SU-DHL-6 (cell line): ENCODE measurements at regions not wholly inside any gene's neighbourhood (a gene's known extent, or its start where the extent isn't known, plus 50 kb on each side); places are given as distances from the start of the nearest gene placed in this dataset.
"Not testable (repeated sequence)": the region's sequence is repeated elsewhere in the genome, so short reads cannot be mapped to it uniquely, and the experiment has no call there.

ENCODE experiments used
- H2AFZ ChIP-seq: fragments of 200-600 bp; sonication (generic); 2 replicates; pipeline ENCODE4 v1.6.1; 2014; ENCODE audit warnings: low read depth, mild to moderate bottlenecking, moderate library complexity, mixed read lengths, antibody characterized with exemption, low read length; ENCODE audit not compliant: severe bottlenecking
- H3F3A ChIP-seq: fragments of 200-600 bp; shearing (Covaris generic); 2 replicates; pipeline ENCODE4 v1.6.0; 2016; ENCODE audit warnings: antibody characterized with exemption, mild to moderate bottlenecking; ENCODE audit not compliant: insufficient read depth
- H3K27ac ChIP-seq: fragments of 200-600 bp; sonication (generic); 2 replicates; pipeline ENCODE4 v1.5.1; 2016; ENCODE audit warnings: low read depth, mild to moderate bottlenecking, low read length, moderate library complexity, mixed read lengths
- H3K27me3 ChIP-seq: fragments of 200-600 bp; sonication (generic), shearing (Covaris generic); 2 replicates; pipeline ENCODE4 v1.6.0; 2014; ENCODE audit warnings: mild to moderate bottlenecking, low read length
- H3K36me3 ChIP-seq: fragments of 200-600 bp; sonication (generic); 2 replicates; pipeline ENCODE4 v1.6.1; 2014; ENCODE audit warnings: mild to moderate bottlenecking, low read length, mixed read lengths
- H3K4me2 ChIP-seq: fragments of 300-600, 200-600 bp; shearing (Covaris generic), sonication (generic); 2 replicates; pipeline ENCODE4 v1.6.0; 2014; ENCODE audit warnings: low read length, low read depth, mild to moderate bottlenecking; ENCODE audit not compliant: poor library complexity, severe bottlenecking
- H3K4me3 ChIP-seq: fragments of 200-600 bp; sonication (generic); 2 replicates; pipeline ENCODE4 v1.5.1; 2014; ENCODE audit warnings: antibody characterized with exemption, low read length, mild to moderate bottlenecking, mixed read lengths; ENCODE audit not compliant: insufficient read depth, poor library complexity, severe bottlenecking
- H3K79me2 ChIP-seq: fragments of 200-600 bp; sonication (generic); 2 replicates; pipeline ENCODE4 v1.6.1; 2014; ENCODE audit warnings: mild to moderate bottlenecking, low read length, moderate library complexity; ENCODE audit not compliant: insufficient read depth
- H3K9ac ChIP-seq: fragments of 200-600 bp; sonication (generic); 2 replicates; pipeline ENCODE4 v1.7.0; 2014; ENCODE audit warnings: mild to moderate bottlenecking, low read length
- H3K9me2 ChIP-seq: fragments of 200-600 bp; sonication (generic); replicated peaks from 2 replicates; pipeline ENCODE4 v1.6.1; 2014; ENCODE audit warnings: low read length; ENCODE audit not compliant: insufficient read depth
- H3K9me3 ChIP-seq: fragments of 200-600 bp; sonication (generic); 2 replicates; pipeline ENCODE4 v1.6.1; 2014; ENCODE audit warnings: low read length, mixed read lengths; ENCODE audit not compliant: insufficient read depth
- H4K20me1 ChIP-seq: fragments of 200-600 bp; sonication (generic); 2 replicates; pipeline ENCODE4 v1.6.1; 2014; ENCODE audit warnings: low read depth, mild to moderate bottlenecking, antibody characterized with exemption, low read length, moderate library complexity, mixed read lengths
- EZH2phosphoT487 ChIP-seq: fragments of 200-600 bp; sonication (generic), shearing (Covaris generic); conservative IDR thresholded peaks from 2 replicates; pipeline ENCODE4 v1.6.1; 2018; ENCODE audit warnings: mild to moderate bottlenecking, antibody characterized with exemption, low read length, moderate library complexity, mixed read lengths
- TF ChIP-seq, protein P1 (sequence below): fragments of 200-600 bp; sonication (generic); IDR thresholded peaks from one replicate; pipeline ENCODE4 v1.5.1; 2017; ENCODE audit warnings: antibody characterized with exemption, mild to moderate bottlenecking, low read length, moderate library complexity; ENCODE audit not compliant: insufficient read depth, poor library complexity, severe bottlenecking

DNA sequence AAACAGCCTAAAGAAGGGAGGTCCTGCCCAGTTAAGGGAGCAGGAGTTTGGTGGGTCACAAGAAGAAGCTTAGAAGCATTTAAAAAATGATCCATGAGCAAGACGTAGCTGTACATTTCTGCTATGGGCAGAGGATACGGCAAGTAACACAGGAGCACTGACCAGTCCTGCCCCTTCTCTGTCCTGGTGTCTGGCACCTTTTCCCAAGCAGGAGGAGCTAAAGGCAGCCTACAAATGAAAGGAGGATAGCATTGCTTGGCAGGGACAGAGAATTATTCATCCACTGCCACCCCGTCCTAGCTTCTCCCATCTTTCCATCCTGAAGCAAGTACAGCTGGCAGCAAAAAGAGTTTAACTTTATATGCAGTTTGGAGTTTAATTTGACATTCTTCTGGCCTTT is 1077.6 kb downstream of the TYW1 start:
- Histone ChIP-seq H3K27ac (no peak overlapping the region), H3K9ac (no peak overlapping the region), H3K36me3 (no peaks in the 10 kb centered on the region), H3K79me2 (no peaks in the 10 kb centered on the region), H3F3A (no peaks in the 10 kb centered on the region), H4K20me1 (no peaks in the 10 kb centered on the region), H3K27me3 (no peaks in the 10 kb centered on the region), H2AFZ (no peak overlapping the region), H3K9me3 (no peaks in the 10 kb centered on the region), H3K4me2 (no peak overlapping the region), H3K4me3 (no peak overlapping the region), H3K9me2 (no peaks in the 10 kb centered on the region)
- TF ChIP-seq EZH2phosphoT487: no peak
- TF ChIP-seq, protein P1, sequence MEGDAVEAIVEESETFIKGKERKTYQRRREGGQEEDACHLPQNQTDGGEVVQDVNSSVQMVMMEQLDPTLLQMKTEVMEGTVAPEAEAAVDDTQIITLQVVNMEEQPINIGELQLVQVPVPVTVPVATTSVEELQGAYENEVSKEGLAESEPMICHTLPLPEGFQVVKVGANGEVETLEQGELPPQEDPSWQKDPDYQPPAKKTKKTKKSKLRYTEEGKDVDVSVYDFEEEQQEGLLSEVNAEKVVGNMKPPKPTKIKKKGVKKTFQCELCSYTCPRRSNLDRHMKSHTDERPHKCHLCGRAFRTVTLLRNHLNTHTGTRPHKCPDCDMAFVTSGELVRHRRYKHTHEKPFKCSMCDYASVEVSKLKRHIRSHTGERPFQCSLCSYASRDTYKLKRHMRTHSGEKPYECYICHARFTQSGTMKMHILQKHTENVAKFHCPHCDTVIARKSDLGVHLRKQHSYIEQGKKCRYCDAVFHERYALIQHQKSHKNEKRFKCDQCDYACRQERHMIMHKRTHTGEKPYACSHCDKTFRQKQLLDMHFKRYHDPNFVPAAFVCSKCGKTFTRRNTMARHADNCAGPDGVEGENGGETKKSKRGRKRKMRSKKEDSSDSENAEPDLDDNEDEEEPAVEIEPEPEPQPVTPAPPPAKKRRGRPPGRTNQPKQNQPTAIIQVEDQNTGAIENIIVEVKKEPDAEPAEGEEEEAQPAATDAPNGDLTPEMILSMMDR: no peak

DNA sequence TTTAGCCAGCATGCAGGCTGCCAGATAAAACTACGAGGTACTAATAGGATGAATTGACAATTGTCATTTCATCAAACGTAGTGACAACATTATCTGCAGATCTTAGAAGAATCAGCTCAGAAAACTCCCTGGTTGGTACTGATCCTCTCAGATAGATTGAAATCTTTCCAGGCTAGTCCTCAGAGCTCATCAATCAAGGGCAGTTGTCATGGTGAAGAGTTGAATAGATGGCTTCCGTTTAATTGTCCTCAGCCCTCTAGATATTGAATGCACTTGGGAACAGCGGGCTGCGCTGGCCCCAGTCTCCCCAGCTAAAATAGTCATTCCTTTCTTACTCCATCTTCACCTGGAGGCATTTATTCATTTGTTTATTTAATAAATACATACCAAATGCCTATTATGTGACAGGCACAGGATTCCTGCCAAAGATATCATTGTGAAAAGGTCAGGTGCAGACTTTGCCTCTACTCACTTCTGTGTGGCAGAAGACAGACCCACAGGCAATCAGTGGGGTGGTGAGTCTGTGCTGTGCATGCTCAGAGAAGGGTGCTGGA is 1081.6 kb downstream of the TYW1 start:
- H3K4me3 ChIP-seq: no peak overlapping the region

DNA sequence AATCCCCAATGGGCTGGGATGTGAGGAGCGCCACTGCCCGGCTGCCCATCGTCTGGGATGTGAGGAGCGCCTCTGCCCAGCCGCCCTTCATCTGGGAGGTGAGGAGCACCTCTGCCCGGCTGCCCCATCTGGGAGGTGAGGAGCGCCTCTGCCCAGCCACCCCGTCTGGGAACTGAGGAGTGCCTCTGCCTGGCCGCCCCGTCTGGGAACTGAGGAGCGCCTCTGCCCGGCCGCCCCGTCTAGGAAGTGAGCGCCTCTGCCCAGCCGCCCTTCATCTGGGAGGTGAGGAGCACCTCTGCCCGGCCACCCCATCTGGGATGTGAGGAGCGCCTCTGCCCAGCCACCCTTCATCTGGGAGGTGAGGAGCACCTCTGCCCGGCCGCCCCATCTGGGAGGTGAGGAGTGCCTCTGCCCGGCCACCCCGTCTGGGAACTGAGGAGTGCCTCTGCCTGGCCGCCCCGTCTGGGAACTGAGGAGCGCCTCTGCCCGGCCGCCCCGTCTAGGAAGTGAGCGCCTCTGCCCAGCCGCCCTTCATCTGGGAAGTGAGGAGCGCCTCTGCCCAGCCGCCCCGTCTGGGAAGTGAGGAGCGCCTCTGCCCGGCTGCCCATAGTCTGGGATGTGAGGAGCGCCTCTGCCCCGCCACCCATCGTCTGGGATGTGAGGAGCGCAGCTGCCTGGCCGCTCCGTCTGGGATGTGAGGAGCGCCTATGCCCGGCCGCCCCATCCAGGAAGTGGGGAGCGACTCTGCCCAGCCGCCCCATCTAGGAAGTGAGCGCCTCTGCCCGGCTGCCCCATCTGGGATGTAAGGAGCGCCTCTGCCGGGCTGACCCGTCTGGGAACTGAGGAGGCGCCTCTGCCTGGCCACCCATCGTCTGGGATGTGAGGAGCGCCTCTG is 1085.7 kb downstream of the TYW1 start:
- H3K4me3 ChIP-seq, H3K79me2 ChIP-seq, H4K20me1 ChIP-seq, H2AFZ ChIP-seq, H3K27ac ChIP-seq, H3K9me2 ChIP-seq, H3F3A ChIP-seq, H3K9ac ChIP-seq, H3K9me3 ChIP-seq, H3K36me3 ChIP-seq, H3K27me3 ChIP-seq, H3K4me2 ChIP-seq: not testable (repeated sequence)

More for the DNA sequence above, 1081.6 kb downstream of the TYW1 start:
- H3K4me2 ChIP-seq: no peak overlapping the region
- no peak overlapping the region for H2AFZ ChIP-seq
- no peaks in the 10 kb centered on the region for H3F3A ChIP-seq
- no peaks in the 10 kb centered on the region for H4K20me1 ChIP-seq
- H3K9ac ChIP-seq: no peak overlapping the region
- no peak overlapping the region for H3K27ac ChIP-seq
- H3K27me3 ChIP-seq: no peaks in the 10 kb centered on the region
- no peaks in the 10 kb centered on the region for H3K36me3 ChIP-seq
- H3K79me2 ChIP-seq: no peaks in the 10 kb centered on the region
- H3K9me2 ChIP-seq: no peaks in the 10 kb centered on the region
- peaks cover 5% of the 10 kb centered on the region; the same call in 1 of the 2 replicates for H3K9me3 ChIP-seq
- TF ChIP-seq, protein P1: no peak
- TF ChIP-seq EZH2phosphoT487: no peak

DNA sequence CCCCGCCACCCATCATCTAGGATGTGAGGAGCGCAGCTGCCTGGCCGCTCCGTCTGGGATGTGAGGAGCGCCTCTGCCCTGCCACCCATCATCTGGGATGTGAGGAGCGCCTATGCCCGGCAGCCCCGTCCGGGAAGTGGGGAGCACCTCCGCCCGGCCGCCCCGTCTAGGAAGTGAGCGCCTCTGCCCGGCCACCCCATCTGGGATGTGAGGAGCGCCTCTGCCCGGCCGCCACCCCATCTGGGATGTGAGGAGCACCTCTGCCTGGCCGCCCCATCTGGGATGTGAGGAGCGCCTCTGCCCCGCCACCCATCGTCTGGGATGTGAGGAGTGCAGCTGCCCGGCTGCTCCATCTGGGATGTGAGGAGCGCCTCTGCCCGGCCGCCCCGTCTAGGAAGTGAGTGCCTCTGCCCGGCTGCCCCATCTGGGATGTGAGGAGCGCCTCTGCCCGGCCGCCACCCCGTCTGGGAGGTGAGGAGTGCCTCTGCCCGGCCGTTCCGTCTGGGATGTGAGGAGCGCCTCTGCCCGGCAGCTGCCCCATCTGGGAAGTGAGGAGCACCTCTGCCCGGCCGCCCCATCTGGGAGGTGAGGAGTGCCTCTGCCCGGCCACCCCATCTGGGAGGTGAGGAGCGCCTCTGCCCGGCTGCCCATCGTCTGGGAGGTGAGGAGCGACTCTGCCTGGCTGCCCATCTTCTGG is 1086.5 kb downstream of the TYW1 start:
- not testable (repeated sequence) for H2AFZ ChIP-seq, H3F3A ChIP-seq, H3K79me2 ChIP-seq, H4K20me1 ChIP-seq, H3K4me2 ChIP-seq, H3K4me3 ChIP-seq, H3K9ac ChIP-seq, H3K9me3 ChIP-seq, H3K27me3 ChIP-seq, H3K9me2 ChIP-seq, H3K27ac ChIP-seq, H3K36me3 ChIP-seq
